ENCODE measurements at regions not wholly inside any gene's neighbourhood (a gene's known extent, or its start where the extent isn't known, plus 50 kb on each side); places are given as distances from the start of the nearest gene placed in this dataset.

DNA sequence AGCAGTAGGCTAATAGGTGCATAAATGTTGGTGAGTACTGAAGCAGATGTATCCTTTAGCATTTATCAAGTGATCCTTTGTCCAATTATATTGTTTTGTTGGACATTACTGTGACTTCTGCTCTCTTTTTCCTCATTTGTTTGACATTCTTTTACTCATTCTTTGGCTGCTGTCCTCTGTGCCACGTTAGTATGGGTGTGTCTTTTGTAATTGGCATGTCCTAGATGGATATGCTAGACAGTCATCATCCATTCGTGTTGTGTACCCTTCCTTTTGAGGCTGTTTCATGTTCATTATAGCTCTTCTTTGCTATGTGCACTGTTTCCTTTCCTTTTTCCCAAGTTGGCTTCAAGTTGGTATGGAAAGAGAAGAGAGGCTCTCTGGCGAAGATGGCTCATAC is 284.7 kb downstream of the CYP26B1 start:
- TF ChIP-seq, protein P1, sequence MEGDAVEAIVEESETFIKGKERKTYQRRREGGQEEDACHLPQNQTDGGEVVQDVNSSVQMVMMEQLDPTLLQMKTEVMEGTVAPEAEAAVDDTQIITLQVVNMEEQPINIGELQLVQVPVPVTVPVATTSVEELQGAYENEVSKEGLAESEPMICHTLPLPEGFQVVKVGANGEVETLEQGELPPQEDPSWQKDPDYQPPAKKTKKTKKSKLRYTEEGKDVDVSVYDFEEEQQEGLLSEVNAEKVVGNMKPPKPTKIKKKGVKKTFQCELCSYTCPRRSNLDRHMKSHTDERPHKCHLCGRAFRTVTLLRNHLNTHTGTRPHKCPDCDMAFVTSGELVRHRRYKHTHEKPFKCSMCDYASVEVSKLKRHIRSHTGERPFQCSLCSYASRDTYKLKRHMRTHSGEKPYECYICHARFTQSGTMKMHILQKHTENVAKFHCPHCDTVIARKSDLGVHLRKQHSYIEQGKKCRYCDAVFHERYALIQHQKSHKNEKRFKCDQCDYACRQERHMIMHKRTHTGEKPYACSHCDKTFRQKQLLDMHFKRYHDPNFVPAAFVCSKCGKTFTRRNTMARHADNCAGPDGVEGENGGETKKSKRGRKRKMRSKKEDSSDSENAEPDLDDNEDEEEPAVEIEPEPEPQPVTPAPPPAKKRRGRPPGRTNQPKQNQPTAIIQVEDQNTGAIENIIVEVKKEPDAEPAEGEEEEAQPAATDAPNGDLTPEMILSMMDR (IDR thresholded peaks at IDR 0.05; ENCODE audit: low read length), result no peak
- TF ChIP-seq EZH2phosphoT487 (IDR thresholded peaks at IDR 0.05; ENCODE audit: low read length), result no peak

Data from MM.1S (cell line).